T1000 (cell line): ENCODE measurements at regions not wholly inside any gene's neighbourhood (a gene's known extent, or its start where the extent isn't known, plus 50 kb on each side); places are given as distances from the start of the nearest gene placed in this dataset.
"Not testable (repeated sequence)": the region's sequence is repeated elsewhere in the genome, so short reads cannot be mapped to it uniquely, and the experiment has no call there.

Experiments
- DNase-seq: peaks from one replicate; lab custom pipeline; 2025; ENCODE audit warnings: mixed read lengths; lab: John Stamatoyannopoulos, UW

DNA sequence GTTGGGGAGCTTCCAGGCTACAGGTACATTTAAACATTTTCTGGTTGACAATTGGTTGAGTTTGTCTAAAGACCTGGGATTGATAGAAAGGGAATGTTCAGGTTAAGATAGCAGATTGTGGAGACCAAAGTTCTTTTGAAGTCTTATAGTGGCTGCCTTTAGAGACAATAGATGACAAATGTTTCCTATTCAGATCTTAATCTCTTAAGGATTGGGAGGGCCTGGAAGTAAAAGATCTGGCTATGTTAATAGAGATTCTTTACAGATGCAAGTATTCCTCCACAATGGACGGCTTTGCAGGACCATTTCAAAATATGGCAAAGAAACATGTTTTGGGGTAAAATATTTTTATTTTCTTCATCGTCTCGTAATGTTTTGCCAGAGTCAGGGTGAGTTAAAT is 128.7 kb upstream of the TSC22D1 start:
- not testable (repeated sequence) for DNase-seq

DNA sequence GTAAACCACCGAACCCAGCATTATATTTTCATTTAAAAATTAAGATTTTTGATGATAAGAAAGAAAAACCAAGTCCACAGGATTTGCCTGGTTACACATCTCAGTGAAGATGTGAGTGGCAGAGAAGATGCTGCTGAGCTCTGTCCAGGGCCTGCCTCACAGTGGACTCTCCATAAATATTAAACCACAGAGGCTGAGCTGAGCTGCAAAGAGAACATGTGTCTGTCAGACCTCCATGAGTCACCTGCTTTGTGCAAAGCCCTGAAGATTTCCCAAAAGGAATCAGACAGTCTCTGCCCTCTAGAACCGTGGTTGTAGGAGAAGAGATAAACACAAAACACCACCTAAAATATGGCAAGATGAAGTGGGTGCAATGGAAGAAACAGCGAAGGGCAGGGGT is 127.2 kb upstream of the TSC22D1 start:
- DNase-seq = no peak

DNA sequence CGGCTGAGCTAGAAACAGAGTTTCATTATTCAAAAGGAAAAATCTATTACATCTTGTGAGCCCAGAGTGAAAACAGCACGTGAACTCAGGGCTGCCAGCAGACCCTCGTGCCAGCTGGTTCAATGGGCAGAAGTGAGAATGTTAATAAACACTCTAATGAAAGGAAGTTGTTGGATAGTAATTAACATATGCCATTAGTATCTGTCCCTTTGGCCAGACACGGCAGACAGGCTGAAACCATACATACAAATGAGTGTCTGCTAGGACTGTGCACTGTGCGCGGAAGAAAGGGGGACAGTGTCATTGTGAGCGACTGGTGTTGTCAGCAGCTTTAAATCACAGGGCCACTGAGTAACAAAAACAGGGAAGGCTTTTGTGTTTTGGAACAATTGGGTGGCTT is 121.9 kb upstream of the TSC22D1 start:
- no peak for DNase-seq

DNA sequence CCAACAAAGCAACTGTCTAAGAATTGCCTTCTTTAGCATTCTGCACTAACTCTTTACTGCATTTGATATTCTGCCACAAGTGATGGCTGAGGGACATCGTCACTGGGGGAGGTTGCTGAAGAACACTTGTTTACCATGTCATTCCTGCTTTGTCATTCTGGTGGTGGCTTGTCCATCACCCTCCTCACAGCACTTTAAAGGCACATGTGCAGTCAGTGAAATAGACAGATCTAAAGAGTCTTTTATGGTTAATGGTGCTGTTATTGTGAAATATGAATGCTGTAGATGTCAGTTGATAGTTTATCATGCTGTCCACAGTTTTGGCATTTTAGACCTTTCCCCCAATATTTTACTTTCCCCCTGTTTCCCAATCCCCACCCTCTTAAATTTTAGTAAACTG is 120.9 kb upstream of the TSC22D1 start:
- DNase-seq = no peak

DNA sequence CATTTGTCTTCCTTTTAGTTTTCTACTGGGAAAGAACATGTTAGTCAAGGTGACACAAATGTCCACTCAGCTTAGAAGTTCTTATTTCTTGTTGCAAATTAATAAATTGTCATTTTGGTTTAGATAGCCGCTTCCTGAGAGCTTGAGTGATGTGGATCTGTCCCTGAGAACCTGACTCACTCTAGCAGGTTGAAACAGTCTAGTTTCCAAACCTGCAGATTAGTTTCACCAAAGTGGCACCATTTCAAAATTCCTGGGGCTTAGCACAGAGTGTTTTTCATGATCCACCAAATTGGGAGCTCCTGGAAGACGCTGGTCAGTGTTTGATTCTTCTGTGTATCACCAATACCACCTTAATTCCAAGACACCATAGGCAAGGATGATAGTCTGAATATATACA is 119.4 kb upstream of the TSC22D1 start:
- no peak for DNase-seq

DNA sequence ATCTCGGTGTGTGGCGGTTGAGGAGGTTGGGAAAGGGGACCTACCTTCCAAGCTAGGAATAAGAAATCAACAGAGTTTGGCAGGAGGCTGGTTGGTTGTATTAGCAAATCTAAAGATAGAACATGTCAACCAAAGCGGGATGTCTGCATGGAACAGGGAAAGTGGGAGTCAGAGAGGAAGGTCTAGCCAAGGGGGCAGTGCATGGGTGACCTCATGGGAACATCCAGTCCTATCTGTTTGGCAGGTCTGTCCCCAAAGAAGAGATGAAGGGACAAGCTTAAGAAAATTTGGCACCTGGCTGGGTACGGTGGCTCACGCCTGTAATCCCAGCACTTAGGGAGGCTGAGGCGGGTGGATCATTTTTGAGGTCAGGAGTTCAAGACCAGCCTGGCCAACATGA is 118.7 kb upstream of the TSC22D1 start:
- no peak for DNase-seq

DNA sequence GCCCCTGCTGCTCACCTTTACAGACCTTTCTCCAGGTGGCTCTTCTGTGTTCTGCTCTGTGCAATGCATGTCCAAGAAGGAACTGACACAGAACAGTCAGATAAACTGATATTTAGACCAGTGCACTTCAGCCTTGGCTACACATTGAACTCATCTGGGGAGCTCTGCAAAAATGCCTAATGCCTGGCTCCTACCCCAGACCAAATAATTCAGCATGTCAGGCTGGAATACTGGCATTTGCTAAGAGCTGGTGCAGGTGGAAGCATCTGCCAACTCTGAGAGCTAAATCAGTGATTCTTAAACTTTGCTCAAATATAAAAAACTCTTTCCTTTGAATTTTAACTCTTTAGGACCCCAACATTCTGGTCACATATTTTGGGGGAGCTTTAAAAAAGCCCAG is 118.2 kb upstream of the TSC22D1 start:
- DNase-seq = no peak

DNA sequence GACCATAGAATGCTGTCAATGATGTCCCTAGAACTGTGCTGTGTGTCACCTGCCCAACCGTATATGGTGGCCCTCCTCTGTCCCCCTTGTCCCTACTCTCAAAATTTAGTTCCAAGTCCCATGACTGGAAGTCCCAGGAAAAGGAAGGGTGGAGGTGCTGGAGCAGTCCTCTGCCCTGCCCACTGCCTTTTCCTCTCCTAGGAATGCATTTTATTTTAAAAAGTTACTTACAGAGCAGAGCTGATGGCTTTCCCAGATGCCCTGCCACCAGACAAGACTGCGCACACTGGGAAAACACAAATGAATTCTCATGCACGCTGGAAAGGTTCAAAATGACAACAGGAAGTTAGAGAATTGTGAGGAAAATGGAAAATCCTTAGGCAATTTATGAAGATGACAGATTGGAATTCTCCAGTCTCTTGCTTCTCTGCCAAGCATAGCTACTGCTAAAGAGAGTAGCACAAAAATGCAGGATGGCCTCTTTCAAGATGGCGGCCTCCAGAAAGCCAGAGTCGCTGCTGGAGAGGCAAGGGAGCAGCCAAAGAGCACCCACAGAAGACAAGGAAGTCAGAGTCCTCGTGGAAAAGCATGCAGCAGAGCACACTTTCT is 117.1 kb upstream of the TSC22D1 start:
- no peak for DNase-seq

DNA sequence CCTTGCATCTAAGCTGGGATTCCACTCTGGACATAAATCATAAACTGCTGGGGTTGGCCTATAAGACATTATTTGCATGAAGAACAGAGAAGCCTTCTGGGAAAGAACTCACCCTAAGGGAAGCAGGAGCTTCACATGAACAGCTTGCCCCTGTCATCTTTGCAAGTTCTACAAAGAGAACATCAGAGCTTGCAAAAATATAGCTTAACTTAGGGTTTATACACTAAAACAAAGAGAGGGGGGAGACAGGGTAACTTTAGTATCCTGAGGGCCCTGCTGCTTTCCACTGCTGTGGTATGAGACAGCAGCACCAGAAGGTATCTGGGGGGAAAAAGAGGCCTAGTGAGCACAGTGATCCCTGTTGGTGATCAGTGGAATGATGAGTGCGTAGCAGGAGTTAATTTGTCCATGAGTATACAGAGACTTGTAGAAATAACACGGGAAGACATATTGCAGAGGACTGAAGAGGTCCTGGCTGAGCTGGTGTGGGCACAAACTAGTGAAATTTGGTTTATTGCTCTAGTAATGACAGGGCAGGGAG is 116.1 kb upstream of the TSC22D1 start:
- DNase-seq = no peak

DNA sequence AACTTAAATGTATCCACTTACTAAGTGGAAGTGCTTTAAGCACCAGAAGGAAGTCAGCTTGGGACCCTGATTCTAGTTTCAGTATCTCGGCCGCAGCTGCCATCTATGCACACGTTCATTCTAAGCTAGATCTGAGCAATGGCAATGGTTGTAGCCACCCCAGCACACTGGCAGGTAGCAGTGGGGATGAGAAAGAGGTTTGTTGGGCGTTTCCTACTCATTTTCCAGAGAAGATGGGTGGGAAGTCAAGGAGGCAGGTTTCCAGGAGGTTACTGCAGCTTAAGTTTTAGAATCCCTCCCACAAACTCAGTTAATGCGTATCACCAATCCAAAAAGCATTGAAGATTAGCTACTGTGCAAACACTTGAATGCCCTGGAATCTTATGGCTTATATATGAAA is 114.2 kb upstream of the TSC22D1 start:
- DNase-seq = no peak

DNA sequence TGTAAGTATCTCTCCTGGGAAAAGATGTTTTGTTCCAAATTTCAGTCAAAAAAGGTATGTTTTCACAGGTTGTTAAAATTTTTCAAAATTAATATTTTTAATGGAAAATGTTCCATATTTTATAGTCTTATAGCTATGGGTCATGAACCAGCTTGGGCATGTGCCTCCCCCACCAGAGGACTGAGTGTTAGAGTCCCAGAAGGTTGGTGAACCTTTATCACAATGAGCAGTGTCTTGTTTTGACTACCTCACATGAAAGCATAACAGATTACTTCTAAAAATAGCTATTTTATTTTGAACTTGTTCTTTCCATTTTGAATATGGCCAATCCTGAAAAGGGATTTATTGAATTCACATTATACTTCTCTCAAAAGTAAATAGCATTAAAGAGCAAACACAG is 112.5 kb upstream of the TSC22D1 start:
- DNase-seq = no peak

DNA sequence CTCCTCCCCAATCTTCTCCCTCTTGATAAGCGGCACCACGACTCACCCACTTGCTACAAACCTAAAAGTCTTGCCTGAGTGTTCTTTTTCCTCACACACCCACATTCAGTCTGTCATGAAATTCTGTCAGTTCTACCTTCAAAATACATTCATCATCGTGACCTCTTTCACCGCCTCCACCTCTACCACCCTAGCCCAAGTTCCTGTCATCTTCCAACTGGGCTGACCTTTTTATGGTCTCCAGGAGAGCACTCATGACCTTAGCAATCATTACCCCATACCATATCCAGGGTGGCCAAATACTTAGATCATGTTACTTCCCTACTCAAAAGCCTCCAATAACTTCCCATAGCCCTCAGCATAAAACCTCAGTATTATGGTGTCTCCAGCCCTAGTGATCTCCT is 110.4 kb upstream of the TSC22D1 start:
- no peak for DNase-seq

DNA sequence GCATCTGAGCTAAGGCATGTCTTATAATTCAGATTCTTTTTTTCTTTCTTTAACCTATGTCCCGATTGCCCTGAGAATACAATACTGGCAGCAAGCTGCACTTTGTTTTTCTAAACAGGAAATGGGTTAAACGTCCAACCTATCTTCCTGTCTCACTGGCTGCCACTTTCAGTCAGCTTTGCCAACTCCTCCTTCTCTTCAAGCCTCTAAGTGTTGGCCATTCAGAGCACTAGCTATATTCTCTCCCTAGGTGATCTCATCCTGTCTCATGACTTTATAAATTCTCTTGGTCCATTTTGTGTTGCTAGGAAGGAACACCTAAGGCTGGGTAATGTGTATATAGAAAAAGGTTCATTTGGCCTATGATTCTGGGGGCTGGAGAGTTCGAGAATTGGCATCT is 109.5 kb upstream of the TSC22D1 start:
- no peak for DNase-seq

DNA sequence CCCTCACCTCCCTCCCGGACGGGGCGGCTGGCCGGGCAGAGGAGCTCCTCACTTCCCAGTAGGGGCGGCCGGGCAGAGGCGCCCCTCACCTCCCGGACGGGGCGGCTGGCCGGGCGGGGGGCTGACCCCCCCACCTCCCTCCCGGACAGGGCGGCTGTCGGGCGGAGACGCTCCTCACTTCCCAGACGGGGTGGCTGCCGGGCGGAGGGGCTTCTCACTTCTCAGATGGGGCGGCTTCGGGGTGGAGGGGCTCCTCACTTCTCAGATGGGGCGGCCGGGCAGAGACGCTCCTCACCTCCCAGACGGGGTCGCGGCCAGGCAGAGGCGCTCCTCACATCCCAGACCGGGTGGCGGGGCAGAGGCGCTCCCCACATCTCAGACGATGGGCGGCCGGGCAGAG is 106.3 kb upstream of the TSC22D1 start:
- DNase-seq = not testable (repeated sequence)

DNA sequence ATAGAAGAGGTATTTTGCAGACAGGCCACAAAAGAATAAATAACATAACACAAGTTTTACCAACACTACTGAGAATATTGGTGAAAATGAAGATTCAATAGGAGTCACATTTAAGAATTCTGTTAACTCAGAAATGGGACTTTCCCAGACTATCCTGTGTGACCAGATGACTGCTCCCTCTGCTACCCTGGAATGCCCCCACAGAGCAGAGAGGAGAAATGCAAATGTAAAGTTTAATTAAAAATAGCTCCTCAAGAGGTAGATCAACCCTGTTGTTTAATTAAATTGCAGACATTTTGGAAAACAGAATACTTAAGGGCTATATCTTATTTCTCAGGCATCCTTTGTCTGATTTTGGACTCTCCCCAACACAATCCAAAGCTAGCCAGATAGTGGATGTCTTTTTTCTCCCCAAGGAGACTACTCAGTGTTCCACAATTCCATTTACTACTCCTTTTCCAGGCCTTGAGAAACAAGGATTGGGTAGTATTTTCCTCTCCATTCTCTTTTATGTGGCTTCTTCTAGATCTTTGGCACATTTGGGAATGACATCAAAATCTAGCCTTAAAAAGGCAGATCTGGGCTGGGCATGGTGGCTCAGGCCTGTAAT is 104.7 kb upstream of the TSC22D1 start:
- no peak for DNase-seq

DNA sequence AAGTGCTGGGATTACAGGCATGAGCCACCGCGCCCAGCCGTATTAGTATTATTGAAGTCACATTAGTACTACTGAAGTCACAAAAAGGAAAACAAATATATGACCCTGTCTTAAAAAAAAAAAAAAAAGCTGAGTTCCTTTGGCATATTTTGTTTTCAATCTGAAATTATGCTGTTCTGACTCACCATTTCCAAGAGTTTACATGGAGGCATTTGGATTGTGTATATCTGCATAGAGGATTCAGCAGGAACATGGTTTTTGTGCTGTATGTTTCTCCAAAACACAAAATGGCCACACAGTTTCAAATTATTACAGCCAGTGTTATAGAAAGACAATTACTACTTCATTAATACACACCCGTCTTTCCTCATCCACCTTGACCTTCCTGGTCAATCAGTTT is 103.5 kb upstream of the TSC22D1 start:
- DNase-seq = no peak

DNA sequence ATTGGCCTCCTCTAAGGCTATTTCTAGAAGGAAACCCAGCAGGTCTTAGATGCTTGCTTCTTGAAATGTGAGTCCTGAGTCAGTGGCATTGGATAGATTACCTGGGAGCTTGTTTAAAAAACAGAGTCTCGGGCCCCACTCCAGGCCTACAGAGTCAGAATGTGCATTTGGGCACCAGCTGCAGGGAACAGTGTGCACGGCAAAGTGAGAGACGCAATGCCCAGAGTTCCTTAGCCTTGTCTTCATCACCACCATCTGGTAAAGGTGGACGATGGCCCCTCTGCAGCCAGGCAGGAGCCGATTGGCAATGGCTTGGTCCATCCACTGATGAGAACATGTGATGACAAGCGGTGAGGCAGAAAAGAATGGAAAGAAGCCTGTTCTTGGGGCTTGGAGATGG is 102.1 kb upstream of the TSC22D1 start:
- no peak for DNase-seq

DNA sequence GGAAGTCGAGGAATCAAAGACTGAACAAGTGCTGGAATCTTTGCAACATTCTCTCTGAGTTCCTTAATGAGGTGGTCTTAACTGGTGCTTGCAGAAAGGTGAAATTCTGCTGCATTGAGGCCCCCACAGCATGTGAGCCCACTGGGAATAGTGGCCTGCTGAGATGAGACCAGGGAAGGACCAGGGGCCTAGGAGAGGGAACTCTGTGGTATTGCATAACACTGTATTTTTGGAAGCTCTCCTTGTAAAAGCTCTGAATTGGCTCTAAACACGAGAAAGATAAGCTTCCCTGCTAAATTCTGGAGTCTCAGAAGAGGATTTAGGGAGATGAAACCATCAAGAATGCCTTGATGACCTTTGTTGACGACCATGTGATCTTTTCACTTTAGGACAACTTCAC is 100.4 kb upstream of the TSC22D1 start:
- DNase-seq = no peak

DNA sequence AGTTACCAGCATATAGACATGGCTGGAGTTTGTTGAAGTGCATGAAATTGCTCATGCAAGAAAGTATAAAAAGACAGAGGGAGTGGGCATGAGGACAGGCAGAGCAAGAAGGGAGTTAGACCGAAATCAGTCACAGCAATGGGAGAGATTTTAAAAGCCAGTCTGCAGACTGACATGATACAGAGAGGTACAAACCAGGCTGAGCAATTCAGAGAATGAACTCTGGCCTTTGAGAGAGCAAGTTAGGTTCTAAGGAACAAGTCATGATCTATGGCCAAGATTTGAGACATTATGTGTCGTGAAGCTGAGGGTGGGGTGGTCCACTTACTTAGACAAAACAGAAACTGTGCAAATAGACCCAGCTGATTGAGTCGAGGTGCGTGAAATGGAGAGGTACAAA is 93.4 kb upstream of the TSC22D1 start:
- DNase-seq = no peak

DNA sequence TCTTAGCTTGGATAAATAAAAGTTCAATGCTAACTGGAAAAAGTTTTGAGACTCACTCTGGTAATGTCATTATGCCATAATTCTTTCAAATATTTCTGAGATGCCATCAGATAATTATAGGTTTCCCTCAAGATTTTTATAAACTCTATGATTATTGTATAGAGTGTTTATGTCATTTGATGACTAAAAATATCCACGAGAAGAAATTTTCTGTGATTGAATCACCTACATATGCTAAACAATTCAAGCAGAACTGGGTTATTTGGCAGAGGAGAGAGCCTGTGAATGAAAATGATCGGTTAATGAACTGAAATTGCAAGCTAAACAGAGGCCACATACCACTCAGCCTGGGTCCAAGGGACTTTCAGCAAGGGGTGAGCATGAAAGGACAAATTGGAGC is 92.6 kb upstream of the TSC22D1 start:
- no peak for DNase-seq

DNA sequence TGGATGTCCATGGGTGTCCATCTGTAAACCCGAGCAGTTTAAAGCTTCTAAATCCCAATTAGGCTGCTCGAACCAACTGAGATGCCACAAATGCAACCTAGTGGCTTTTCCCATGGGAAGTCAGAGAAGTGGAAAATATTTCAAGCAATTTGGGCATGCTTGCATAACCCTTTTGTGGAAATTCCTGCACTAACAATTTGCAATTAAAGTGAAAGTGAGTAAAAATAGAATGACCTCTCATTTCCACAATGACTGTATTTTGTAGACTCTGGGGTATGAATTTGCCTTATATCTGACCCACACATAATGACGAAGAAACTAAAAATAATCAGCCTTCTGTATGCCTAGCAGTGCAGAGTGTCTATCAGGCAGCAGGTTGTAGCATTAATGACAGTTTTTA is 91.8 kb upstream of the TSC22D1 start:
- no peak for DNase-seq

DNA sequence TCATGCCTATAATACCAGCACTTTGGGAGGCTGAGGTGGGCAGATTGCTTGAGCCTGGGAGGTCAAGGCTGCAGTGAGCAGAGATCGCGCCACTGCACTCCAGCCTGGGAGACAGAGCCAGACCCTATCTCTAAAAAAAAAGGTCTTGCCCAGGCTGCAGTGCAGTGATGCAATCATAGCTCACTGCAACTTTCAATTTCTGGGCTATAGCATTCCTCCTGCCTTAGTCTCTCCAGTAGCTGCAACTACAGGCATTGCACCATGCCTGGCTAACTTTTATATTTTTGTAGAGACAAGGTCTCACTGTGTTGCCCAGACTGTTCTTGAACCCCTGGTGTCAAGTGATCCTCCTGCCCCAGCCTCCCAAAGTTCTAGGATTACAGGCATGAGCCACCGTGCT is 90.4 kb upstream of the TSC22D1 start:
- DNase-seq = not testable (repeated sequence)

DNA sequence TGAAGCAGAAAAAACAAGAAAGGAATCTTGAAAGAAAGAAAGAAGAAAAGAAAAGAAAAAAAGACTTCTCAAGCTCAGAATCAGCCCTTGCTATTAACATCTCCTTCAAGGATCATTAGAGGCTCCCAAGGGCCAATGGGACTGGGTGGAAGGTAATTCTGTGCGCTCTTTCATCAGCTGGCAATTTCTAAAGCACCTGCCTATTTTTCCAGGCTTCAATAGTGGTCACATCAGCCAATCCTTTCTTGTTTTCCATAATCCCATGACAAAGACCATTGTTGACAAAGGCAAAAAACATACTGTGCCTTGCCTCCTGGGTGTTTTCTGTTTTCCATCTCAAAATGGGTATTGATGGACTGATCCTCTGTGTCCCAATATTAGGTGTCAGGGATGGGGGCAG is 88.2 kb upstream of the TSC22D1 start:
- DNase-seq = no peak

DNA sequence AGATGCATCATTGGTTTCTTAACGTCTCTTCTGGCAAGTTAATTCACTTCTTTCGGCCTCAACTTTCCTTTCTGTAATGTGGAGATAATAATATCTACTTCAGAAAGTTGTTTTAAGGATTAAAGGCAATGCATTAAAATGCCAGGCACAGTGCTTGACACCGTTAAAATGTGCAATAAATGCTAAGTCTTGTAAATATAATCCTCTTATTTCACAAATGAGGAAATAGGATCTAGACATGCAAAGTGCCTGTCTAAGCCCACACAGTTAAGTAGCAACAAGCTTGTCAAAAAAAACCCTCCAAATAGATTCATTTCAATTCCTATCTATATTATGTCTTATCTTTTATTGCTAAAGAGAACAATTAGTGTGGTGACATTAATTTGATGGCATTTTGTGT is 86.4 kb upstream of the TSC22D1 start:
- no peak for DNase-seq
